HG02798 (cell line): ENCODE measurements at regions not wholly inside any gene's neighbourhood (a gene's known extent, or its start where the extent isn't known, plus 50 kb on each side); places are given as distances from the start of the nearest gene placed in this dataset.

ENCODE experiments used
- ATAC-seq: cut with Tn5 transposase; IDR thresholded peaks from one replicate; pipeline ENCODE4 v1.9.1; 2021; ENCODE audit warnings: mild to moderate bottlenecking; ENCODE audit not compliant: unreplicated experiment, poor library complexity

- ATAC-seq = no peak
These were observed 222.2 kb upstream of the TMEM161B start for GRCh38 chr5:88490874-88491273.

- ATAC-seq = no peak
These were observed 220.7 kb upstream of the TMEM161B start for GRCh38 chr5:88489364-88489763.

- no peak for ATAC-seq
These were observed 219.9 kb upstream of the TMEM161B start for GRCh38 chr5:88488561-88488960.

- no peak for ATAC-seq
These were observed 219.5 kb upstream of the TMEM161B start for GRCh38 chr5:88488130-88488529.

- ATAC-seq = no peak
These were observed 218.4 kb upstream of the TMEM161B start for GRCh38 chr5:88487066-88487465.

- ATAC-seq = no peak
These were observed 217.8 kb upstream of the TMEM161B start for GRCh38 chr5:88486431-88486830.

GRCh38 chr5:88485531-88485930 is 216.9 kb upstream of the TMEM161B start:
- ATAC-seq = no peak

GRCh38 chr5:88483964-88484672 is 215.5 kb upstream of the TMEM161B start:
- ATAC-seq = no peak

- no peak for ATAC-seq
These were observed 212.3 kb upstream of the TMEM161B start for GRCh38 chr5:88480801-88481499.

- ATAC-seq = no peak
These were observed 211.6 kb upstream of the TMEM161B start for GRCh38 chr5:88480245-88480644.

- no peak for ATAC-seq
These were observed 205.9 kb upstream of the TMEM161B start for GRCh38 chr5:88474574-88474973.

- no peak for ATAC-seq
These were observed 202.1 kb upstream of the TMEM161B start for GRCh38 chr5:88470745-88471144.

GRCh38 chr5:88459971-88460370 is 191.3 kb upstream of the TMEM161B start:
- no peak for ATAC-seq

GRCh38 chr5:88452820-88453219 is 184.2 kb upstream of the TMEM161B start:
- no peak for ATAC-seq

- no peak for ATAC-seq
These were observed 181.6 kb upstream of the TMEM161B start for GRCh38 chr5:88450239-88450638.

- ATAC-seq = no peak
These were observed 169.4 kb upstream of the TMEM161B start for GRCh38 chr5:88438006-88438405.

- ATAC-seq = no peak
These were observed 167.6 kb upstream of the TMEM161B start for GRCh38 chr5:88436290-88436689.

- no peak for ATAC-seq
These were observed 160.0 kb upstream of the TMEM161B start for GRCh38 chr5:88428633-88429032.

- no peak for ATAC-seq
These were observed 157.8 kb upstream of the TMEM161B start for GRCh38 chr5:88426441-88426840.

- no peak for ATAC-seq
These were observed 156.5 kb upstream of the TMEM161B start for GRCh38 chr5:88425124-88425523.

- ATAC-seq = no peak
These were observed 151.3 kb upstream of the TMEM161B start for GRCh38 chr5:88419931-88420330.

GRCh38 chr5:88407341-88407740 is 138.7 kb upstream of the TMEM161B start:
- ATAC-seq = no peak
